ENCODE measurements at regions not wholly inside any gene's neighbourhood (a gene's known extent, or its start where the extent isn't known, plus 50 kb on each side); places are given as distances from the start of the nearest gene placed in this dataset.

- no peaks in the 10 kb centered on the region for H3K27me3 ChIP-seq
- H3K4me1 ChIP-seq (ENCODE audit: low read depth), result no peaks in the 10 kb centered on the region
- no peaks in the 10 kb centered on the region for H3K9me3 ChIP-seq (ENCODE audit: low read depth)
- TF ChIP-seq CTCF (IDR thresholded peaks at IDR 0.05; ENCODE audit: low read depth, low read length), result peak; percentile 48
- H3K4me3 ChIP-seq, result no peak overlapping the region
- no peaks in the 10 kb centered on the region for H3K36me3 ChIP-seq
- H3K27ac ChIP-seq, result no peak overlapping the region
- DNase-seq (ENCODE audit: low read depth in 1 of 2, low spot score in 1 of 2), result peak; percentile 29 to 42
These were observed 169.1 kb downstream of the CAAP1 start for GRCh38 chr9:26723486-26723885.

GRCh38 chr9:26722755-26723154 is 169.8 kb downstream of the CAAP1 start:
- TF ChIP-seq CTCF (IDR thresholded peaks at IDR 0.05; ENCODE audit: low read depth, low read length), result no peak
- Histone ChIP-seq H3K4me1 (ENCODE audit: low read depth) (no peaks in the 10 kb centered on the region), H3K36me3 (no peaks in the 10 kb centered on the region)

DNA sequence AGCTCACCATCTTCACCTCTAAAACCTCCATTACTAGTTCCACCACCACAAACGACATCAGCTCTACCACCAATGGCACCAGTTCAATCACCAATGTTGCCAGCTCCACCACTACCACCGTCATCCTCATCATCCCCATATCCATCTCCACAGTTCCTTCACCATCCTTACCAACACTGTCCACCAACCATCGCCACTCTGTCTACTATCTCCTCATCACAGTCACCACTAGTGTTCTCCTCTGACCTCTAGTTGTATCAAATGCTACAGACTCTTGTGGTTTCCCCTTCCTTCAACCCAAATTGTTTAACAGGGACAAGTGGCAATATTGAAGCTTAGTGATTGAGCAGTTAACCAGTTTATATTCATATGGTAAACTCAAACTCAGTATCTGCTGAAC is 182.6 kb downstream of the CAAP1 start:
- DNase-seq (ENCODE audit: low read depth in 1 of 2, low spot score in 1 of 2), result no peak
- H3K4me3 ChIP-seq, result no peak overlapping the region
- H3K36me3 ChIP-seq, result no peaks in the 10 kb centered on the region
- H3K27ac ChIP-seq, result no peak overlapping the region
- no peaks in the 10 kb centered on the region for H3K9me3 ChIP-seq (ENCODE audit: low read depth)
- H3K4me1 ChIP-seq (ENCODE audit: low read depth), result no peaks in the 10 kb centered on the region
- peaks cover 7% of the 10 kb centered on the region for H3K27me3 ChIP-seq
- TF ChIP-seq CTCF (IDR thresholded peaks at IDR 0.05; ENCODE audit: low read depth, low read length), result no peak

More at GRCh38 chr9:26722755-26723154, 169.8 kb downstream of the CAAP1 start:
- no peaks in the 10 kb centered on the region for H3K27me3 ChIP-seq
- no peak for DNase-seq (ENCODE audit: low read depth in 1 of 2, low spot score in 1 of 2)
- H3K9me3 ChIP-seq (ENCODE audit: low read depth), result no peaks in the 10 kb centered on the region
- no peak overlapping the region for H3K27ac ChIP-seq
- no peak overlapping the region for H3K4me3 ChIP-seq

DNA sequence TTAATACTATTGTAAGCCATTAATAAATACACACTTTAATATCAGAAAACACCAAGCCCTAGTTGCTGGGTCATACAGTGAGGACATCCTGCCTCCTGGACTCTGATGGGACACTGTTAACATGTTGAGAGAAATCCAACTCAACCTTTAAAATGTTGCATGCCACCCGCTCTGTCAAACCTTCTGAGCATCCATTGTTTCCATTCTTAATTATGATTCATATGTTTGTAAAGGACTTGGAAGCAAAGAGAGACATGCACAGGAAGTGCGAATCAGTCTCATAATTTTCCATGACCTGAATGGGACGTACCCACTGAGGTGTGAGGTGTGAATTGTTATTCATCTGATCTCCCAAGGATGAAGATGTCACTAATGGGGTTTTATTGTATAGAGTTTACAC is 186.4 kb downstream of the CAAP1 start:
- DNase-seq (ENCODE audit: low read depth in 1 of 2, low spot score in 1 of 2), result no peak
- H3K36me3 ChIP-seq, result no peaks in the 10 kb centered on the region
- H3K4me3 ChIP-seq, result no peak overlapping the region
- TF ChIP-seq CTCF (IDR thresholded peaks at IDR 0.05; ENCODE audit: low read depth, low read length), result no peak
- H3K9me3 ChIP-seq (ENCODE audit: low read depth), result no peaks in the 10 kb centered on the region
- H3K27me3 ChIP-seq, result peaks cover 4% of the 10 kb centered on the region
- no peak overlapping the region for H3K27ac ChIP-seq
- H3K4me1 ChIP-seq (ENCODE audit: low read depth), result no peaks in the 10 kb centered on the region

GRCh38 chr9:26695298-26695622 is 197.3 kb downstream of the CAAP1 start:
- Histone ChIP-seq H3K27ac (no peak overlapping the region), H3K9me3 (ENCODE audit: low read depth) (no peaks in the 10 kb centered on the region), H3K27me3 (peaks cover 5% of the 10 kb centered on the region), H3K4me3 (no peak overlapping the region), H3K4me1 (ENCODE audit: low read depth) (no peaks in the 10 kb centered on the region), H3K36me3 (no peaks in the 10 kb centered on the region)
- no peak for TF ChIP-seq CTCF (IDR thresholded peaks at IDR 0.05; ENCODE audit: low read depth, low read length)
- DNase-seq (ENCODE audit: low read depth in 1 of 2, low spot score in 1 of 2), result no peak
